ENCODE measurements at regions not wholly inside any gene's neighbourhood (a gene's known extent, or its start where the extent isn't known, plus 50 kb on each side); places are given as distances from the start of the nearest gene placed in this dataset.

DNA sequence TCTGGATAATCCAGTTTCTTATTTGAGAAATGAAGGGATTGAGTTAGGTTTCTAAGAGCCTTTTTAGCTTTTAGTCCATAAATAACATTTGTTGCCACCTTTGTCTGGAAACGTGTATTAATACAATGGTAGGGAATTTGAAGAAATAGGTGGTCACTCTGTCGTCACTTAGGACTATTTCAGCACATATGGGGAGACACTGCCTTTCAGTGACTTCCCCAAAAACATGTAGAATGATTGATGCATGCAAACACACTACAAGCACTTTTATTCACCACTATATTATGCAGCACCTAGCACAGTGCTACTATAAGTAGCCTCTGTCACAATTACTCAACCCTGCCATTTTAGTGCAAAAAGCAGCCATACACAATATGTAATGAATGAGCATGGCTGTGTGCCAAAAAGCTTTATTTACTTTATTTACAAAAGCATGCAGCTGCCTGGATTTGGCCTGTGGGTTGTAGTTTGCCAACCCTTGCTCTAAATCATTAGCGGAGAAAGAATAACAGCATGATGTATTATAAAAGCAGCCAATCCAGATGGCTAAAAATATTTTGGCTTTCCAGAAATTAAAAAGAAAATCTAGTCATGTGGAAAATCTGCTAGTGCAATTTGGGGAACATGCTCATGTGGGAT is 154.2 kb upstream of the HMHB1 start:
- no peak for TF ChIP-seq POLR2A (IDR thresholded peaks at IDR 0.05)
- no peak for TF ChIP-seq CTCF (IDR thresholded peaks at IDR 0.05)
- no peak for TF ChIP-seq POLR2AphosphoS5 (IDR thresholded peaks at IDR 0.05)

Data from sigmoid colon (tissue), 4 donors.